ENCODE measurements at regions not wholly inside any gene's neighbourhood (a gene's known extent, or its start where the extent isn't known, plus 50 kb on each side); places are given as distances from the start of the nearest gene placed in this dataset.

DNA sequence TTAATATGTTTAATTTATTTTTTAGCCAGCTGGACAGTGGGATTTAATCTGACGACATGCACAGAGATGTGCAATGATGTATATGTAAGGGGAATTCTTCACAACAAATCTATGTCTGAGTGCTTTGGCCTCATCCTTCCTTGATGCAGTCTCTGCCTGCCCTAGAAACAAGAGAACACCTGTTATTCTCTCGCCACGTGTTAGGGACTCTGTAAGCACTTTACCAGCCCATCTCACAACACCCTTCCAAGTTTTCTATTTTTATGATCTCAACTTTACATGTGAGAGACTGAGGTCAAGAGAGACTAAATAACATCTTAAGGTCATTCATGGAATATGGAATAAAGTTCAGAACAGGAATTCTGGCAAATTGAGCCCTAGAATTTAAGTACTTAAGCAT, 123.0 kb upstream of the GAS1 start:
- TF ChIP-seq, protein P1, sequence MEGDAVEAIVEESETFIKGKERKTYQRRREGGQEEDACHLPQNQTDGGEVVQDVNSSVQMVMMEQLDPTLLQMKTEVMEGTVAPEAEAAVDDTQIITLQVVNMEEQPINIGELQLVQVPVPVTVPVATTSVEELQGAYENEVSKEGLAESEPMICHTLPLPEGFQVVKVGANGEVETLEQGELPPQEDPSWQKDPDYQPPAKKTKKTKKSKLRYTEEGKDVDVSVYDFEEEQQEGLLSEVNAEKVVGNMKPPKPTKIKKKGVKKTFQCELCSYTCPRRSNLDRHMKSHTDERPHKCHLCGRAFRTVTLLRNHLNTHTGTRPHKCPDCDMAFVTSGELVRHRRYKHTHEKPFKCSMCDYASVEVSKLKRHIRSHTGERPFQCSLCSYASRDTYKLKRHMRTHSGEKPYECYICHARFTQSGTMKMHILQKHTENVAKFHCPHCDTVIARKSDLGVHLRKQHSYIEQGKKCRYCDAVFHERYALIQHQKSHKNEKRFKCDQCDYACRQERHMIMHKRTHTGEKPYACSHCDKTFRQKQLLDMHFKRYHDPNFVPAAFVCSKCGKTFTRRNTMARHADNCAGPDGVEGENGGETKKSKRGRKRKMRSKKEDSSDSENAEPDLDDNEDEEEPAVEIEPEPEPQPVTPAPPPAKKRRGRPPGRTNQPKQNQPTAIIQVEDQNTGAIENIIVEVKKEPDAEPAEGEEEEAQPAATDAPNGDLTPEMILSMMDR (conservative IDR thresholded peaks at IDR 0.05) = no peak
- Mint-ChIP-seq H3K4me1 (ENCODE audit: unreplicated experiment) (no peaks in the 10 kb centered on the region), H3K4me3 (no peak overlapping the region), H3K9me3 (no peaks in the 10 kb centered on the region), H3K27me3 (no peaks in the 10 kb centered on the region), H3K27ac (no peak overlapping the region), H3K36me3 (peaks cover 3% of the 10 kb centered on the region)
- no peak for DNase-seq (ENCODE audit: extremely low spot score, unreplicated experiment)

DNA sequence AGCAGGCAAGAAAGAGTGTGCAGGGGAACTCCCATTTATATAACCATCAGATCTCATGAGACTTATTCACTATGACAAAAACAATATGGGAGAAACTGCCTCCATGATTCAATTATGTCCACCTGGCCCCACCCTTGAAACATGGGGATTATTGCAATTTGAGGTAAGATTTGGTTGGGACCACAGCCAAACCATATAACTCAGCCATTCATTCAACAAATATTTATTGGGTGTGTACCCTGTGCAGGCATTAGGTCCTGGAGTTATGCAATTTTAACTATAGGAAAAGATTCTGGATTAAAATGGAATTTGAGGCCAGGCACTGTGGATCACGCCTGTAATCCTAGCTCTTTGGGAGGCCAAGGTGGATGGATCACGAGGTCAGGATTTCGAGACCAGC, 124.2 kb upstream of the GAS1 start:
- Mint-ChIP-seq H3K9me3 (no peaks in the 10 kb centered on the region), H3K4me3 (no peak overlapping the region), H3K36me3 (peaks cover 3% of the 10 kb centered on the region), H3K27ac (no peak overlapping the region), H3K27me3 (no peaks in the 10 kb centered on the region), H3K4me1 (ENCODE audit: unreplicated experiment) (no peaks in the 10 kb centered on the region)
- TF ChIP-seq, protein P1 (conservative IDR thresholded peaks at IDR 0.05) = no peak
- no peak for DNase-seq (ENCODE audit: extremely low spot score, unreplicated experiment)

DNA sequence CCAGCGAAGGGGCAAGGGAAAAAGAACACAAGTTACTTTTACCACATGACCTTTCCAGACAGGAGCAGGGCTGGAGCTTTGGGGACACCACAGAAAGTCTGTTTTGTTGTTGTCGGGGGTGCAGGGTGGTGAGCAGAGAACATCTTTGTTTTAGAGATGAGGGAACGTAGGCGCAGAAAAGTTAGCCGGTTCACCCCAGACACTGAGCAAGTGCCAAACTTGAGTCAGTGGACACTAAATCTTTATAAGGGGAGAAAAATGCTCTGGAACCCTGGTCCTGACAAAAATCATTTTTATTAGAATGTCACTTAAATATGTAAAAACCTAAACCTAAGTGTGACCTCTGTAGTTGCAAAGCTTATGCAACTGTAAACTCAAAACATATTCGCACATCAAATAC, 126.4 kb upstream of the GAS1 start:
- H3K36me3 Mint-ChIP-seq = peaks cover 3% of the 10 kb centered on the region
- no peaks in the 10 kb centered on the region for H3K9me3 Mint-ChIP-seq
- no peak overlapping the region for H3K4me3 Mint-ChIP-seq
- no peaks in the 10 kb centered on the region for H3K27me3 Mint-ChIP-seq
- TF ChIP-seq, protein P1 (conservative IDR thresholded peaks at IDR 0.05) = no peak
- H3K27ac Mint-ChIP-seq = no peak overlapping the region
- DNase-seq (ENCODE audit: extremely low spot score, unreplicated experiment) = no peak
- no peaks in the 10 kb centered on the region for H3K4me1 Mint-ChIP-seq (ENCODE audit: unreplicated experiment)

GRCh38 chr9:87075537-87075936, 128.2 kb upstream of the GAS1 start:
- no peak for DNase-seq (ENCODE audit: extremely low spot score, unreplicated experiment)
- no peak overlapping the region for H3K4me3 Mint-ChIP-seq
- H3K36me3 Mint-ChIP-seq = peaks cover 3% of the 10 kb centered on the region
- no peak overlapping the region for H3K27ac Mint-ChIP-seq
- H3K27me3 Mint-ChIP-seq = no peaks in the 10 kb centered on the region
- H3K9me3 Mint-ChIP-seq = peaks cover 5% of the 10 kb centered on the region
- H3K4me1 Mint-ChIP-seq (ENCODE audit: unreplicated experiment) = peaks cover under 1% of the 10 kb centered on the region
- TF ChIP-seq, protein P1 (conservative IDR thresholded peaks at IDR 0.05) = no peak

DNA sequence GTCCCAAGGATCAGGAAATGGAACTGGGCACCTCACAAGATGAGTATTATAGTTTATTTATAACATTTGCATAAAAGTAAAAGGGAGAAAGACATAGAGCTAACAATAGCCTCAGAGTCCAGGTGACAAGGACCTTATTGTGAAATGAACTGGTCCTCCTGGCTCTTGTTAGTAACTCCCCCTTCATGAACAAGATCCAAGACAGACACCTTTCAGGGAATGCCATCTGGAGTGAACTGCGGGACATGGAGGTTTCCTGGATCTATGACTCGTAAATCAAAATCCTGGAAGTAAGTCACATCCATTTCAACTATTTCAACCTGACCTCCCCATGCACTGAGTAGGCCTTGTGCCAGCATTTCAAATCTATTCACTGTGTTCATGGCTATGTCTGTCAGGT, 129.5 kb upstream of the GAS1 start:
- Mint-ChIP-seq H3K27ac (no peak overlapping the region), H3K36me3 (no peaks in the 10 kb centered on the region), H3K9me3 (peaks cover 5% of the 10 kb centered on the region), H3K4me1 (ENCODE audit: unreplicated experiment) (peaks cover 6% of the 10 kb centered on the region), H3K27me3 (no peaks in the 10 kb centered on the region), H3K4me3 (no peak overlapping the region)
- TF ChIP-seq, protein P1 (conservative IDR thresholded peaks at IDR 0.05) = no peak
- no peak for DNase-seq (ENCODE audit: extremely low spot score, unreplicated experiment)

DNA sequence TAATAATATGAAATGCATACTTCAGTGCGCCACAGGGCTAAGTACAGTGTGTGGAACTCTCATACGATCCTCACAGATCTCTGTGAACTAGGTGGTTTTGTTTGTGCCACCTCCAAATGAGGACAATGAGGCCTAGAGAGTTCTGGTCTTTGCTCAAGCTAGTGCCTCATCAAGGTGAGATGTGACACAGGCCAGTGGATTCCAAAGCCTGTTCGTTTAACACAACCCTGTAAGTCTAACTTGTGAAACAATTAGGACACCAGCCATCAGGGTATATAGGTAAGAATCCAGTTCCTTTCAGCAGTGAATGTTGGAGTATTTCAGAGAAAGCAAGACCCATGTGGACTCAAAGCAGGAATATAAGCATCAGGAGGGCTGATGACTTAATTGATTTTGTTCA, 130.7 kb upstream of the GAS1 start:
- Mint-ChIP-seq H3K27me3 (no peaks in the 10 kb centered on the region), H3K4me3 (no peak overlapping the region)
- TF ChIP-seq, protein P1 (conservative IDR thresholded peaks at IDR 0.05) = no peak

More for the DNA sequence above, 130.7 kb upstream of the GAS1 start:
- Mint-ChIP-seq H3K36me3 (no peaks in the 10 kb centered on the region), H3K4me1 (ENCODE audit: unreplicated experiment) (peaks cover 9% of the 10 kb centered on the region), H3K9me3 (peaks cover 5% of the 10 kb centered on the region), H3K27ac (no peak overlapping the region)
- no peak for DNase-seq (ENCODE audit: extremely low spot score, unreplicated experiment)
